Choroid plexus epithelial cell (primary cell): ENCODE measurements at regions not wholly inside any gene's neighbourhood (a gene's known extent, or its start where the extent isn't known, plus 50 kb on each side); places are given as distances from the start of the nearest gene placed in this dataset.
A peak's percentile ranks its signal among the peaks of the same experiment; 100 is the strongest.

Source experiments
- DNase-seq: peaks from one replicate; pipeline ENCODE4 v3.0.0-alpha.2; 2010; ENCODE audit warnings: low read depth
- H3K4me3 ChIP-seq: 2 replicates; pipeline ENCODE4 v1.5.1; 2011; ENCODE audit warnings: low read depth, mild to moderate bottlenecking, control low read depth, low read length, moderate library complexity
- CTCF ChIP-seq: conservative IDR thresholded peaks from 2 replicates; pipeline ENCODE4 v1.5.1; 2011; ENCODE audit warnings: low read depth, mild to moderate bottlenecking, control low read depth, inconsistent platforms, low read length, moderate library complexity

GRCh38 chr1:55735106-55735505 is 519.9 kb upstream of the USP24 start:
- TF ChIP-seq CTCF = no peak
- no peak for DNase-seq
- no peak overlapping the region for H3K4me3 ChIP-seq

GRCh38 chr1:55726994-55727393 is 511.8 kb upstream of the USP24 start:
- no peak for TF ChIP-seq CTCF
- no peak overlapping the region for H3K4me3 ChIP-seq
- DNase-seq = peak; percentile 83

- no peak overlapping the region for H3K4me3 ChIP-seq
- TF ChIP-seq CTCF = no peak
- peak; percentile 58 for DNase-seq
Observed at GRCh38 chr1:55725378-55725777, 510.2 kb upstream of the USP24 start.

- peak; percentile 91 for DNase-seq
- H3K4me3 ChIP-seq = no peak overlapping the region
Observed at GRCh38 chr1:55724551-55725325, 509.6 kb upstream of the USP24 start.

GRCh38 chr1:55723001-55723400 is 507.8 kb upstream of the USP24 start:
- H3K4me3 ChIP-seq = no peak overlapping the region
- DNase-seq = peak; percentile 46
- no peak for TF ChIP-seq CTCF

More at GRCh38 chr1:55724551-55725325, 509.6 kb upstream of the USP24 start:
- no peak for TF ChIP-seq CTCF

- no peak for DNase-seq
- H3K4me3 ChIP-seq = no peak overlapping the region
Observed at GRCh38 chr1:55720261-55720660, 505.1 kb upstream of the USP24 start.

More at GRCh38 chr1:55720261-55720660, 505.1 kb upstream of the USP24 start:
- TF ChIP-seq CTCF = no peak
